GM20431 (cell line): ENCODE measurements at regions not wholly inside any gene's neighbourhood (a gene's known extent, or its start where the extent isn't known, plus 50 kb on each side); places are given as distances from the start of the nearest gene placed in this dataset.

Experiments
- in situ Hi-C: fragments of 300-500 bp; cut with MseI, MboI; formaldehyde crosslinking; loops from one replicate; pipeline ENCODE4 v1.15.0; 2020; ENCODE audit warnings: low sequenced_read_pairs; ENCODE audit not compliant: unreplicated experiment

GRCh38 chr6:40340957-40341356, 246.2 kb downstream of the LRFN2 start:
- in situ Hi-C loops, result no loop called here

- in situ Hi-C loops, result no loop called here
These were observed 247.0 kb downstream of the LRFN2 start for GRCh38 chr6:40340196-40340595.

GRCh38 chr6:40338306-40338705, 248.9 kb downstream of the LRFN2 start:
- in situ Hi-C loops, result no loop called here

- in situ Hi-C loops, result no loop called here
These were observed 250.0 kb downstream of the LRFN2 start for GRCh38 chr6:40336940-40337760.

GRCh38 chr6:40336296-40336695, 250.9 kb downstream of the LRFN2 start:
- in situ Hi-C loops, result no loop called here

- in situ Hi-C loops, result no loop called here
These were observed 252.5 kb downstream of the LRFN2 start for GRCh38 chr6:40334496-40335270.

- in situ Hi-C loops, result no loop called here
These were observed 255.6 kb downstream of the LRFN2 start for GRCh38 chr6:40331545-40331944.

GRCh38 chr6:40330301-40330721, 256.9 kb downstream of the LRFN2 start:
- in situ Hi-C loops, result no loop called here

GRCh38 chr6:40328986-40329545, 258.1 kb downstream of the LRFN2 start:
- in situ Hi-C loops, result no loop called here

- in situ Hi-C loops, result no loop called here
These were observed 258.7 kb downstream of the LRFN2 start for GRCh38 chr6:40328386-40328985.

GRCh38 chr6:40326714-40327421, 260.3 kb downstream of the LRFN2 start:
- in situ Hi-C loops, result no loop called here

GRCh38 chr6:40325791-40326190, 261.4 kb downstream of the LRFN2 start:
- in situ Hi-C loops, result no loop called here

- in situ Hi-C loops, result no loop called here
These were observed 262.1 kb downstream of the LRFN2 start for GRCh38 chr6:40325041-40325440.

- in situ Hi-C loops, result loop anchor here (25.0 kb wide), 1 partner anchor 962 kb away; no protein-coding TSS in a partner anchor
These were observed 263.1 kb downstream of the LRFN2 start for GRCh38 chr6:40323881-40324634.

- in situ Hi-C loops, result loop anchor here (25.0 kb wide), 1 partner anchor 960 kb away; no protein-coding TSS in a partner anchor
These were observed 264.8 kb downstream of the LRFN2 start for GRCh38 chr6:40322336-40322735.

GRCh38 chr6:40321616-40322015, 265.5 kb downstream of the LRFN2 start:
- in situ Hi-C loops, result loop anchor here (25.0 kb wide), 1 partner anchor 959 kb away; no protein-coding TSS in a partner anchor

- in situ Hi-C loops, result loop anchor here (25.0 kb wide), 1 partner anchor 959 kb away; no protein-coding TSS in a partner anchor
These were observed 266.2 kb downstream of the LRFN2 start for GRCh38 chr6:40320947-40321346.

GRCh38 chr6:40320441-40320840, 266.7 kb downstream of the LRFN2 start:
- in situ Hi-C loops, result loop anchor here (25.0 kb wide), 1 partner anchor 958 kb away; no protein-coding TSS in a partner anchor

- in situ Hi-C loops, result loop anchor here (10.0 to 25.0 kb wide), 2 partner anchors 344 to 957 kb away; no protein-coding TSS in a partner anchor
These were observed 268.0 kb downstream of the LRFN2 start for GRCh38 chr6:40319124-40319523.
